Activated B cell treated with CpG ODN at 0.5 μM for 24 hours (primary cell): ENCODE measurements at regions not wholly inside any gene's neighbourhood (a gene's known extent, or its start where the extent isn't known, plus 50 kb on each side); places are given as distances from the start of the nearest gene placed in this dataset.

Source experiments
- ATAC-seq: fragments of 200-7000 bp; cut with Tn5 transposase; one replicate; pipeline ENCODE4 v1.10.0; 2021; ENCODE audit warnings: low read depth, mild to moderate bottlenecking, moderate library complexity
- CTCF ChIA-PET: fragments of 350-600 bp; sonication (Branson Sonifier 250); formaldehyde crosslinking; loops from one replicate; lab custom pipeline; 2021; ENCODE audit warnings: antibody characterized with exemption; lab: Charles Lee
- POLR2A ChIA-PET: fragments of 350-600 bp; sonication (Branson Sonifier 250); formaldehyde crosslinking; loops from one replicate; lab custom pipeline; 2021; ENCODE audit warnings: antibody characterized with exemption; lab: Charles Lee
- DNase-seq: peaks from one replicate; pipeline ENCODE4 v3.0.0; 2022
- H3K27ac Mint-ChIP-seq: one replicate; pipeline ENCODE4 v1.8.0; 2020; ENCODE audit warnings: mixed read lengths
- H3K27me3 Mint-ChIP-seq: one replicate; pipeline ENCODE4 v1.8.0; 2021; ENCODE audit warnings: mixed read lengths
- H3K36me3 Mint-ChIP-seq: one replicate; pipeline ENCODE4 v1.8.0; 2021; ENCODE audit warnings: low read depth, mixed read lengths
- H3K4me1 Mint-ChIP-seq: one replicate; pipeline ENCODE4 v1.8.0; 2021; ENCODE audit warnings: mixed read lengths
- H3K4me3 Mint-ChIP-seq: one replicate; pipeline ENCODE4 v1.8.0; 2020; ENCODE audit warnings: mild to moderate bottlenecking, mixed read lengths
- H3K9me3 Mint-ChIP-seq: one replicate; pipeline ENCODE4 v1.8.0; 2020; ENCODE audit warnings: mixed read lengths
- CTCF ChIP-seq: fragments of 200-600 bp; IDR thresholded peaks from one replicate; pipeline ENCODE4 v1.8.0; 2022; ENCODE audit warnings: antibody characterized with exemption, mild to moderate bottlenecking
- intact Hi-C: fragments of 100-400 bp; cut with micrococcal nuclease; formaldehyde crosslinking; loops from one replicate; pipeline ENCODE4 v1.15.1; 2024

GRCh38 chr17:31673076-31673475 lies 186.0 kb downstream of the COPRS start:
- DNase-seq = no peak
- no peak for TF ChIP-seq CTCF
- Mint-ChIP-seq H3K27me3 (peaks cover 20% of the 10 kb centered on the region), H3K4me3 (no peak overlapping the region), H3K9me3 (no peaks in the 10 kb centered on the region), H3K27ac (no peak overlapping the region), H3K36me3 (no peaks in the 10 kb centered on the region), H3K4me1 (no peaks in the 10 kb centered on the region)
- no peak for ATAC-seq
- intact Hi-C loops = no loop called here
- ChIA-PET POLR2A (no interaction called here), CTCF (no interaction called here)

- no peak overlapping the region for H3K4me3 Mint-ChIP-seq
- TF ChIP-seq CTCF = no peak
- H3K4me1 Mint-ChIP-seq = no peaks in the 10 kb centered on the region
- intact Hi-C loops = no loop called here
- CTCF ChIA-PET = no interaction called here
- no peak overlapping the region for H3K27ac Mint-ChIP-seq
- no peak for DNase-seq
- no peaks in the 10 kb centered on the region for H3K36me3 Mint-ChIP-seq
- POLR2A ChIA-PET = no interaction called here
- peaks cover 2% of the 10 kb centered on the region for H3K9me3 Mint-ChIP-seq
- H3K27me3 Mint-ChIP-seq = peaks cover 23% of the 10 kb centered on the region
- ATAC-seq = no peak
Measured at GRCh38 chr17:31672161-31672819, 186.8 kb downstream of the COPRS start.

GRCh38 chr17:31663576-31663975 lies 195.5 kb downstream of the COPRS start:
- peaks cover 9% of the 10 kb centered on the region for H3K27me3 Mint-ChIP-seq
- H3K9me3 Mint-ChIP-seq = peaks cover 24% of the 10 kb centered on the region
- no peak overlapping the region for H3K4me3 Mint-ChIP-seq
- no peaks in the 10 kb centered on the region for H3K4me1 Mint-ChIP-seq
- intact Hi-C loops = no loop called here
- H3K27ac Mint-ChIP-seq = no peak overlapping the region
- no peak for TF ChIP-seq CTCF
- CTCF ChIA-PET = no interaction called here
- POLR2A ChIA-PET = no interaction called here
- ATAC-seq = no peak
- no peak for DNase-seq
- H3K36me3 Mint-ChIP-seq = peaks cover 5% of the 10 kb centered on the region

- no peak for DNase-seq
- peaks cover 5% of the 10 kb centered on the region for H3K36me3 Mint-ChIP-seq
Measured at GRCh38 chr17:31660684-31661083, 198.4 kb downstream of the COPRS start.

DNA sequence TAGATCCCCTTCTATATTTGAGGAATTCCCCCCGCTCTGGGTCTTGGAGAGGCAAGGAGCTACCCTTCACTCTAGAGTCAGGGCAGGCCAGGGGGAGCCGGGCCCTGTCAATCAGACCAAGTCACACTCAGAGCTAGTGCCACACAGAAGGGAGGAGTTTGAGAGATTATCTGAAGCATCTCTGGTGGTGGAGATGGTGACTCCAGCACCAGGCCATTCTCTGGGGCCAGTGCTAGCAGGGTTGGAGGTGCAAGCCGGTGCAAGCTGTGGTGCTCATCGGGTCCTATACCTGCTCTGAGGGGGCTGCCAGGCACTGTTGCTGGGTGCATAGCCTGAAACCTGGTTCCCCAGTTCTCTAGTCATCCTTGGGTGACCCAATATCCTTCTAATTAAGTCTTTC lies 201.2 kb downstream of the COPRS start:
- Mint-ChIP-seq H3K4me3 (no peak overlapping the region), H3K9me3 (peaks cover 4% of the 10 kb centered on the region), H3K36me3 (peaks cover under 1% of the 10 kb centered on the region), H3K27ac (no peak overlapping the region), H3K4me1 (peaks cover 1% of the 10 kb centered on the region), H3K27me3 (peaks cover 11% of the 10 kb centered on the region)
- CTCF ChIA-PET = no interaction called here
- DNase-seq = no peak
- no peak for TF ChIP-seq CTCF
- no peak for ATAC-seq
- intact Hi-C loops = no loop called here
- POLR2A ChIA-PET = no interaction called here

More at GRCh38 chr17:31660684-31661083, 198.4 kb downstream of the COPRS start:
- no peak overlapping the region for H3K27ac Mint-ChIP-seq
- H3K27me3 Mint-ChIP-seq = peaks cover 11% of the 10 kb centered on the region
- ChIA-PET CTCF (no interaction called here), POLR2A (no interaction called here)
- H3K9me3 Mint-ChIP-seq = peaks cover 19% of the 10 kb centered on the region
- intact Hi-C loops = no loop called here
- no peak for ATAC-seq
- no peak overlapping the region for H3K4me3 Mint-ChIP-seq
- H3K4me1 Mint-ChIP-seq = peaks cover 1% of the 10 kb centered on the region
- no peak for TF ChIP-seq CTCF
